ENCODE measurements at regions not wholly inside any gene's neighbourhood (a gene's known extent, or its start where the extent isn't known, plus 50 kb on each side); places are given as distances from the start of the nearest gene placed in this dataset.
"Not testable (repeated sequence)": the region's sequence is repeated elsewhere in the genome, so short reads cannot be mapped to it uniquely, and the experiment has no call there.

DNA sequence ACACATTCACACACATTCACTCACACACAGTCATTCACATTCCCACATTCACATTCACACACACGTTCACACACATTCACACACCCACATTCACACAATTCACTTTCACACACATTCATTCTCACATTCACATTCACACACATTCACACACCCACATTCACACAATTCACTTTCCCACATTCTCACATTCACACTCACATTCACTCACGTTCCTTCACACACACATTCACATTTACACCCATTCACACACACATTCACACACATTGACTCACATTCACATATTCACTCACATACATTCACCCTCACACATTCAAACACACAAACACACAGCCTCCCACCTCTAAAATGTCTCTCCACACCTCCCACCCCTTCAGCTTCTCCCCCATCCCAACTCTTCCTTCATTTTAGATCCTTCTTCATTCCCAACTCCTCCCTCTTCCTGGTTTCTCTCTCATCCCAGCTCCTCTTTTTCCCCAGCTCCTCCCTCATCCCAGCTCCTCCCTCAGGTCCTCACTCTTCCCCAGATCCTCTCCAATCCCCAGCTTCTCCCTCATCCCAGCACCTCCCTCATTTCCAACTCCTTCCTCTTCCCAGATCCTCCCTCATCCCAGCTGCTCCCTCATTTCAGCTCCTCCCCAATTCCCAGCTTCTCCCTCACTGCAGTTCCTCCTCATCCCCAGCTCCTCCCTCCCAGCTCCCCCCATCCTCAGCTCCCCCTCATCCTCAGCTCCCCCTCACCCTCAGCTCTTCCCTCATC is 111.0 kb downstream of the FAM53A start:
- DNase-seq (ENCODE audit: low read depth in 4 of 4, low spot score in 3 of 4) = no peak

DNA sequence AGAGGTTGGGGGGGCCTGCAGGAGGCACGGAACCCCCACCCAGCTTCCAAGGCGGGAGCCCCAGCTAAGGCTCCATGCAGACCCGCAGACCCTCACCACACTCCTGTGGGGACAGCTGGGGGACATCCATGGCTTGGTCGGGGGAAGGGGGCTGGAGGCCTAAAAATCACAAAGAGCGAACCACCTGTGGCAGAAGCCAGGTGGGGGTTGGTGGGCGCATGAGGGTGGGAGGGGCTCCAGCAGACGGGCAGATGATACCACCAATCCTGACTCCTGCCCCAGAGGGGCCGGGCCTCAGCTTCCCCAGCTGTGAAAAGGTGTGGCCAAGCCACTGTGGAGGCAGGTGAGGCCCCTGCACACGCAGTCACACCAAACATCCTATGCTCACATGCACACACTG is 111.6 kb downstream of the FAM53A start:
- DNase-seq (ENCODE audit: low read depth in 4 of 4, low spot score in 3 of 4) = no peak

DNA sequence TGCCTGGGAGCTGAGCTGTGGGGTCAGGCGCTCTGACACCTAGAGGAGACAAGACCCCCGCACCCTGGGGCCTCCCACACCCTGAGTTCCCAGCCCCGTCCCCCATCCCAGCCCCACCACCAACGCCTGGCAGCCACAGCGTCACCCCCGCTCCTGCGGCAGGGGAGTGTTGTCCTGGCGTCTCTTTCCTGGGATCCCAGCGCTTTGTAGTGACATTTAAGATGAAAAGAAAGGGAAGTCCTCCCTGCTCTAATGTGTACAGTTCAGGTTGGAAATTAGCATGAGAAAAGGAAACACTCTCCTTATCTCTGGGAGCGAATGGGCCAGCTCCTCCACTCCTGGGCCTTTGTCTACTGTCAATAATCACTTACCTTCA is 112.1 kb downstream of the FAM53A start:
- no peak for DNase-seq (ENCODE audit: low read depth in 4 of 4, low spot score in 3 of 4)

DNA sequence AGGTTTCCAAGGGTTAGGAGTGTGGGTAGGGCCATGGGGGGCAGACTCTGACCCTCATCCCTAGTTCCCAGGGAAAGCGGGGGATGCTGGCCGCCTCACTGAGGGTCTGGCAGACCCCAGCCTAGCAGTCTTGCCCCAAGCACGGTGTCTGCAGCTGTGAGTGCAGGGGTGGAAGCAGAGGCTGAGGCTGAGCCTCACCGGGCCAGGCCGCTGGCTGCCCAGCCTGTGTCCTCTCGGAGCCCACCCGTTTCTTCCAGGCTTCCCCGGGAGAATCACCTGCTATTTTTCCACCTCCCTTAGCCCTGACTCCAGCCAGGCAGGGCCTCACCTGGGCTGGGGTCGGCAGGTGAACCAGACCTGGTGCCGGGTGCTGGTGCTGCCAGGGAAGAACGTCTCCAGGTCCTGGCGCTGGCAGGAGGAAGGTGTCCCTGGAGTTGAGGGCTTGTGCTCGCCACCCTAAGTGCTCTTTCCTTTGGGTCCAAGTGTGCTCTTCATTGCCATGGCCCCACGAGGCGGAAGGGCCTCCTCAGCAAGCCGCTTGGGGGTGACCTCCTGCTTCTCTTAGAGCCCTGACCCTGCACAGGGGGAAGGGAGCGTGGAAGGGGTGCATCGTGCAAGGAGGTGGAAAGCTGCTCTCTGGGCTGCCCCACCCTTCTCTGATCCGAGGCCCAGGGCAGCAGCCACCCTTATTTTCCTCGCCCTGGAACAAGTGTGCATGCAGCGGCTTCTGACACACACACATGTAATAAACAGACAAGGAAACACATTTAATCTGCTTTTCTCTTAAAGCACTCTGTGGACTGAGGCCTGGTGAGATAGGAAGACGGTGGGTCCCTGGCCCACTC is 112.7 kb downstream of the FAM53A start:
- no peak for DNase-seq (ENCODE audit: low read depth in 4 of 4, low spot score in 3 of 4)

DNA sequence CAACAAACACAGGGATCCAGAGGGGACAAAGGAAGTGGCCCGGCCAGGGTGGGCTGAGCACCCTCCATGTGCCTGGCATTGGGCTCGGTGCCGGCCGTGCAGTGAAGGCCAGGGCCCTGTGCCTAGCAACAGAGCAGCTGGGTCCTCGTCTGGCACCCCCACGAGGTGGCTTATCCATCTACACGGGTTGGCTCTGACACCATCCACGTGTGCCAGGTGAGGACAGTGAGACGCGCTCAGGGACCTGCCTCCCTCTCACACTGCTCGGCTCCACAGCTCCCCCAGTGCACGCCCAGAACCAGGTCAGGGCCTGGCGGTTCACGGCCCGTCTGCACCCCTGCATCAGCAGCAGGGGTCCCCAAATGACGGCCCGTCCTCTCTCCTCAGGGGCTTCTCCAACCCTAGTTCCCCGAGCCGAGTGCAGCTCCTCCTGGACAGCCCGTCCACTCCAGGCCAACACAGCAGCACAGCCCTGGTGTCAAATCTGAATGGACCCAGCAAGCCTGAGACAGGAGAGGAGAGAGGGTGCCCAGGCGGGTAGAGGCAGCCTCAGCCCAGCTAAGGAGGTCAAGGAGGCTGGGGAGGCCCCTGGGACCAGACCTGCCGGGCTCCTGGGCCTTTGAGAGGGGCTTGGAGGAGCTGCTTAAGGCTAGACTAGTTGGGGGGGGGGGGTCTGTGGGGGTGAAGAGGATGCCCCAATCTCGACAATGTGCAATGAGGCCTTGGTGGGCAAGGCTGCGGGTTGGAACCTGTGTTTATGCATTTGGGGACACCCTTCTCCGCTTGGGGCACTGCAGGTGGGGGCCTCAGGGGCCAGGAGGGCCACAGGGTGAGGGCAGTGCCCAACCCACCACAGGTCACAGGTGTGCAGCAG is 113.6 kb downstream of the FAM53A start:
- no peak for DNase-seq (ENCODE audit: low read depth in 4 of 4, low spot score in 3 of 4)

DNA sequence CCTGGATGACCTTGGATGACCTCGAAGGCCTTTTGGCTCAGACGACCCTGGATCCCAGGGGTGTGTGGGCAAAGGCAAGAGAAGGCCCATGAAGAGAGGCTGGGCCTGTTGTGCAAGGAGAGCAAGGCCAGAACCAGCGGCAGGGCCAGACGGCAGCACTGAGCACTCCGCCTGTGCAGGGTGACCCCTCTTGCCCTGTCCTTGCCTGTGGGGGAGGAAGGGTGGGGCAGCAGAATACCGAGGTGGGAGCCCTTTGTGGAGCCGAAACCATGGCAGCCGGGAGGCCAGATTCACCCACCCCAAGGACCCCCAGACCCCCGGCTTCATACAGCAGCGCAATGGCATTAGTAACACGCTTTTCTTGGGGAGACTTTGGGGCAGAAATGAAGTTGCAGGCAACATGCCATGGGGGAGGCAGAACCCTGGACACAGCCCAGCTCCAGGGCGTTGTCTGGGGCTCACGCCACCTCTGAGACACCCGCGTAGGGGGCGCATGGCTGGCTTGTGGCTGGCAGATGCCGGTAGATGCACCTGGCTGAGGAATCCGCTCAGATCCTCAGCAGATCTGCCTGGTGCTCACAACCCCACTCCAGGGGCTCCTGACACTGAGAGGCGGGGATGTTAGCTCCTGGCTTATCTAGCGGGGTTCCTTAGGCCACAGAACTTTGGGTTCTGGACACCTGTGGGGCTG is 114.5 kb downstream of the FAM53A start:
- no peak for DNase-seq (ENCODE audit: low read depth in 4 of 4, low spot score in 3 of 4)

DNA sequence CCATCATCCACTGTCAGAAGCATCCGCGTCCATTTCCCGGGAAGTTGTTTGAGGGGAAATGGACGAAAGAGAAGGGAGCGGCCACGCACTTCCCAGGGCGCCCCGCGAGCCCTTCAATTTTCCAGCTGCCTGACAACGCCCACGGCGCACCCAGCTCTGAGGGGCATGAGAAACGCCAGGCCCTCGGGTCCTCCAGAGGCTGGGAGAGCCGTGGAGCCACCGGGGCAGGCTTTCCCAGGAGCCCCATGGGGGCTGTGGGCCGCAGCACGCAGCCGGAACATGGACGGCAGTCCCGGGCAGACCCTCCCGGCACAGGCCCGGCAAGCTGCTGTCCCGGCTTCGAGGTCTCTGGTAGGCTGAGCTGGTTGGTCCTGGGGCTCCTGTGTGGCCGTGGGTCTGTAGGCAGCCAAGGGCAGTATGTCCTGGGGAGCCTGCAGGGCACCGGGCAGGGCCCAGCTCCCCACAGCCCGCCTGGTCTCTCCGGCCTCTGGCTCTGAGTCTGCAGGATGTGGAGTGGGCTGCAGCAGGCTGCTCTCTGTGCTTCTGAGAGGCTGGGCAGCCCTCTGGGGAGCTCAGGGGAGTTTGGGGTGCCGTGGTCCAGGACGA is 115.2 kb downstream of the FAM53A start:
- no peak for DNase-seq (ENCODE audit: low read depth in 4 of 4, low spot score in 3 of 4)

DNA sequence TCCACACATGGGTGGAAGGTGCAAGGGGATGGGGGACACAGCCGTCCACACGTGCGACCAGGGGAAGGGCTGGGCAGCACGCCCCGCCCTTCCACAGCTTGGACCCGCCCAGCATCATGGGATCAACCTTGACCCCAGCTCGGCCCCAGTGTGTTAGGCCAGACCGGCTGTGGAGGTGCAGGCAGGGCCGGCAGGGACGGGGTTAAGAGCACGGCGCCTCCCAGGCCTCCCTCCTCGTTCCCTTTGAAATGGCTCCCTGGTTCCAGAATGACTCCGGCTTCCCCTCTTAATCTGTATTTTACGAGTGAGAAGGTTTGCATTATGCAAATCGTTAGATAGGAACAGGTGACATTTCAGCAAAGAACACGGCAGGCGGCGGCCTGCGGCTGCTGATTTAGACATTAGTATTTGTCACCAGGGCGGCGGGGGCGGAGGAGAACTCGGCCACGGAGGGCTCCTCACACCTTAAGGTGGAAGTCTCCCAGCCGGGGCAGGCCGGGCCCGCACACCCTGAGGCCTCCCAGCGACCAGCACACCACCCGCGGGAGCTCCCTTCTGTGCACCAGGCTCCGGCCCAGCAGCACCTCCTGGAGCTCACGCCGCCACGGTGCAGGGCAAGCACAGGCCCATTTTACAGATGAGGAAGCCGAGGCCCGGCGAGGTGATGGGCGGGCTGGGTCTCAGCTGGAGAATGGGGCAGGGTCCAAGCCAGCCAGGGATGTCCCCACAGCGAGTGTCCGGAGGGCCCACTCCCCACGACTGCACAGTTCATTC is 116.1 kb downstream of the FAM53A start:
- DNase-seq (ENCODE audit: low read depth in 4 of 4, low spot score in 3 of 4) = no peak

DNA sequence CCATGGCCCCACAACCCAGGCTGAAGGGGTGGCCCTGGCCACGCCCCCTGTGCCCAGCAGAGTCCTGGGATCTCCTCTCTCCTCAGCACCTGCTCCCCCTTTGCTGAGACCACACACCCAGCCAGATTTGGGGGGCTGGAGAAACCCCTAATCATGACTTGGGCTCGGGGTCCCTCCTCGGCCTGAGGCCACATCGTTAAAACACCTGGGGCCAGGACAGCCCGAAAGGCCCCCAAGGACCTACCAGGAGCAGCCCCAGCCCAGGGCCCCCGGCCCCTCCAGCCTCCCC is 116.7 kb downstream of the FAM53A start:
- no peak for DNase-seq (ENCODE audit: low read depth in 4 of 4, low spot score in 3 of 4)

DNA sequence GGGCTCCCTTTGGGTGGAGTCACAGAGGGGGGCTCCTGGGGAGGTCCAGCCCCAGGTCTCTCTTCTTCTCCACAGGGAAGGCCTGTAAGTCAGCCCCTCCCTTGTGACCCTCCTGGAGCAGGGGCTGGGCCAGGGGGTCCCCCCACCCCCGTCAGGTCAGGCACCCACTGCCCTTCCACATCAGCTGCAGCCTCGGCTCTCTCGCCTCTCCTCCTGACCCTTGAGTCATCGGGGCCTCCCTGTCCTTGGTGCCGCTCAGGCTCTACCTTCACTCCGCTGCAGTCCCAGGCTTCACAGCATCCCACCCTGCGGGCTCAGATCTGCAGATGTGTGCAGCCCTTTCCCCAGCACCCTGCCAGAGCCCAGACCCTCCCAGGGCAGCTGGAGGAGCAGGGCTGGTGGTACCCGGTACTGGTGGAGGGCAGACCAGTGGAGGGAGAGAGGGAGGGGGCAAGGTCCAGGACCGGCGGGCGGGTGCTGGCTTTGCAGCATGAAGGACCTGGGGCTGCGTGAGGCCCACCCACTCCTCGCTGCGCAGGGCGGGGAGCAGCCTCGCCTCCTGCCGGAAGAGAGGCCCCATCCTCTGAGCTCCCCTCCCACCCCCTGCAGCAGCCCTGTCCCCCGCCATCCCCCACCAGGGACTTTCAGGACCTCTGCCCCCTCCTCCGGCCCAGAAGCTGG is 117.1 kb downstream of the FAM53A start:
- no peak for DNase-seq (ENCODE audit: low read depth in 4 of 4, low spot score in 3 of 4)

DNA sequence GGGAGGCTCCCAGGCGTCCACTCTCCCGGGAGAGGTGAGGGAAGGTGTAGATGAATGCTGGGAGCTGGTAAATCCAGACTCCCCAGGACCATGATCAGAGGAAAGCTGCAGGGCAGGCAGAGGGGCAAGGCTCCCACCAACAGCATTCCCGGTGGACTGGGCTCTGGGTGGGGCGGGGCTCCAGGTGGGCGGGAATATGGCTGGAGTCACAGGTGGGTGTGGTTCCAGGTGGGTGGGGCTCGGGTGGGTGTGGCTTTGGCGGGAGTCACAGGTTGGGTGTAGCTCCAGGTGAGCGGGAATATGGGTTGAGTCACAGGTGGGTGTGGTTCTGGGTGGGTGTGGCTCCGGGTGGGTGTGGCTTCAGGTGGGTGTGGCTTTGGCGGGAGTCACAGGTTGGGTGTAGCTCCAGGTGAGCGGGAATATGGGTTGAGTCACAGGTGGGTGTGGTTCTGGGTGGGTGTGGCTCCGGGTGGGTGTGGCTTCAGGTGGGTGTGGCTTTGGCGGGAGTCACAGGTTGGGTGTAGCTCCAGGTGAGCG is 117.7 kb downstream of the FAM53A start:
- DNase-seq (ENCODE audit: low read depth in 4 of 4, low spot score in 3 of 4) = not testable (repeated sequence)

DNA sequence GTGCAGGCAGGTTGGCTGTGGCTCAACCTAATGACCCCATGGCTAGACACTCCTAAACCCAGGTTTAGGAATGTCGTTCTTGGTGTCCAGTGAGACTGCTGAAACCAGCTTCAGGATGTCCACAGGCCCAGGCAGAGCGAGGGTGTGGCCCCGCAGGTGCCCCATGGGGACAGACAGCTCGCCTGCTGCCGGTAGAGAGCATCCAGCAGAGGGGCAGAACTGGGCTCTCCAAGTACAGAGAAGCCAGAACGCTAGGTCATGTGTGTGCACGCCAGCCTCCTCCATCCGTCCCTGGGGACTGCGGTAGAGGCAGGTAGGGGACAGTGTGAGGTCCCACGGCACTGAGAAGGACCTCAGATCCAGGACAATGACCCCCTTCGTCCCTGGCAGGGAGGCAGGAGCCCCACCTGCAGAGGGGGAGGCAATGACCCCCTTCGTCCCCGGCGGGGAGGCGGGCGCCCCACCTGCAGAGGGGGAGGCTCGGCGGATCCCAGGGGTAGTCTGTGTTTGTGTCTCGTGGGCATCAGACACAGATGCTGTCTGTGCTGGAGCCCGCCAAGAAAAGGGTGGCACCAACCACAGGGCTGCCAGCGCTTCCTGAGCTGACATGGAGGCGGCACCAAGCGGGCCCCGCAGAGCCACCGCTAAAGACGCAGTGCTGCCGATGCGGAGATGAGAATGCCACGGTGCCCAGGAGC is 118.4 kb downstream of the FAM53A start:
- DNase-seq (ENCODE audit: low read depth in 4 of 4, low spot score in 3 of 4) = no peak

DNA sequence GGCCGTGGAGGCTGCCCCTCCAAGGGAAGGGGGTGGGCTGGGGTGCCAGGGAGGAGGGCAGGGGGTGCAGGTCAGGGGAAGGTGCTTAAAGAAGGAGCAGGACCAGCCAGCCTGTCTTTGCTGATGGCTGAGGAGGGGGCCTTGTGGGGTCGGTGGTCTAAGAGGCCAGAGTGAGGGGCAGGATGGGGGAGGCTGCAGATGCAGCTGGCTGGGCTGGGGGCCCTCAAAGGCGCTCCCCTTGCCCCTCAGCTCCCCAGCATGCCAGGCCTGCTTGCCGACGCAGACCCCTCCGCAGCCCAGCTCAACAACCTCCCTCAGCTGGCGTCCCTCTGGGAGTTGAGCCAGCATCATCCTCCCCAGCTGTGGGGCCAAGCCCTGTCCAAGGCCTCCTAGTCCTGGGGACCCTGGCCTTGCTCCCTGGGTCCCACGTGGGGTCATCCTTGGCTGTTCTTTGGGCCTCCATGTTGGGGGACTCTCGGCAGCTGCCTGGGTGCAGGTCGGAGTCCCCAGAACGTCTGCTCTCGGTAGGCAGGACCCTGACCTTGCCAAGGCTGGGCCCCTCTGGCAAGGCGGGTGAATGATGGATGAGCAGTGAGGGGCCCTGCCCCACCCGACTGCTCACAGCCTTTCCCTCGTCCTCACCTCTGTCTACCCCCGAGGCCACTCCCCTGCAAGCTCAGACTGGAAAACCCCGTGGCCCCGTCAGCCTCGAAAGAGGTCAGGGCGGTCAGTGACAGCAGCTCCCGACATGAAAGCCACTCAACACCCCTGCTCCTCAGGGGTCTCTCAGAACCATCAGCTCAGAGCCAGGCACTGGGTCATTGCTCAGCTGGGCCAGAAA is 119.4 kb downstream of the FAM53A start:
- no peak for DNase-seq (ENCODE audit: low read depth in 4 of 4, low spot score in 3 of 4)

DNA sequence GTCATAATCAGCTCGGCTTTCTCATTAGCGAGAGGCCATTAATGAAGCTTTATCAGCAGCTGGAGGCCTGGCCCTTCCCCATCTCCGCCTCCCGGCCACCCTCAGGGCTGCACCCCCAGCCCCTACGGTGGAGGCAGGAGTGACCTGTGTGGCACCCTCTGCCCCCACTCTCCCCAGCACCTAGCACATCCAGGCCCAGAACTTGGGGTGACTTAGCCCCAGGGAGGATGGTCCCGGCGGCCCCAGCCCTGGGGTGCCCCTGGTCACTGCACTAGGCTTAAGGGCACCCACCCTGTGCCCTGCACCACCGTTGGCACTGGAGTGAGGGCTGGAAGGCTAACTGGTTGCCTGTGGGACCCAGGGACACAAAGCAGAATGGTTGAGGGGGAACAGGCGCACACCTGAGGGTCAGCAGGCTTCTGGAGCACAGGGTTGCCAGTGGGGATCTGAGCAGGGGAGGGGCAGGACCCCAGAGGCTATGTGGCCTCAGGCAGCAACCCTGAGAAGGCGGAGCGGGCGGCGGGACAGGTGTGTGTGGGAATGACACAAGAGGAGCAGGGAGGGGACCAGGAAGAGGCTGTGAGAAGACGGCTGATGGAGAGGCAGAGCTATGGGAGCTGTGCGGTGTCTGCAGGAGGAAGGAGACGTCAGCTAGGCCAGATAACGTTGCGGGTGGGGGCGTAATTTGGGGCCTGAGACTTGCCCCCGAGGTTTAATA is 120.2 kb downstream of the FAM53A start:
- no peak for DNase-seq (ENCODE audit: low read depth in 4 of 4, low spot score in 3 of 4)

DNA sequence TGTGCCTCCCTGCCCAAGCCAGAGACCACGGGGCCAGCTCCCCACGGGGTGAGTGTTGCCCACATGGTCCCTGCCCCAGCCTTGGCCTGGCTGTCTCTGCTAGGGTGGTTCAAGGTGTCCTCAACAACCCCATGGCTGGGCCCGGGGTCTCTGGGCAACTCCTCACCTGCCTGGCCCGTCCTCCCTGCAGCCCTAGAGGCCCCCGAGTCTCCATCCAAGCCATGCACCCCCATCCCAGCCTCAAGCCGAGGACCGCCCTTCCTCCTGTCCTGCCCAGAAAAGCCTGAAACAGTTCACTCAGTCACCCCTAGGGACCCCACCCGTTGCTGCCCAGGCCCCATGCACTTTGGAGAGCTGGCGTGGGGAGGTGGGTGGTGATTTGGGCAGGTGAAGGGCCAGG is 120.9 kb downstream of the FAM53A start:
- no peak for DNase-seq (ENCODE audit: low read depth in 4 of 4, low spot score in 3 of 4)

DNA sequence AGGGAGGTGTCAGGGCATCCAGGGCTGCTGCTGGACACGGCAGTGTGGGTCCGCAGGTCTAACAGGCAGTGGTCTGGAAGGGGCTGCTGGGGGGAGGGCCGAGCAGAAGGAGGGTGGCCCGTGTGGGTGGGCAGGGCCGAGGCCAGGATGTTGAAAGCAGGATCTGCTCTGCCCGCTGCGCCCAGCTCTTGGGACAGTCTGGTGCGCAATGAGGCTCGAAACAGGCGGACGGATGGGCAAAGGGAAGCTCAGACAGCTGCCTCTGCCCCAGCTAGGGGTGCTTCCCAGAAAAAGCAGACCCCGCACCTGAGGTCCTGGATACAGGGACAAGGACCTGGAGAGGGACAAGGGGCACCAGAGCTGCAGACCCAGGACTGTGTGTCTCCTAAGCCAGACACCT is 121.3 kb downstream of the FAM53A start:
- no peak for DNase-seq (ENCODE audit: low read depth in 4 of 4, low spot score in 3 of 4)

DNA sequence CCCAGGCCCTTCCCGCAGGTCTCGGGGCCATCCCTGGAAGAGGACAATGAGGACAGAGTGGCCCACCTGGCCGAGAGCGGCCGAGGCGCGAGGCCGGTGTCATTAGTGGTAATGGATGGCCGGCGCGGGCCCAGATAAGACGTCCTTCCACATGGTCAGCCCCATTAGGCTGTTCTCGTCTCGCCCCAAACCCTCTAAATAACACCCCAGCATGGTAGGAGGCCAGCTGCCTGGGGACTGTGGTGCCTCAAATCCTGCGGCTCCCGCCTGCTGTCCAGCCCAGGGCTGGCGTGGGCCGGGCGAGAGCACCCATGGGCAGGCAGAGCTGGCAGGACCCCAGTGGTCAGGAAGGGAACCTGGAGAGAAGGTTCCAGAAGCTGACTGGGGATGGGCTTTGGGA is 121.7 kb downstream of the FAM53A start:
- no peak for DNase-seq (ENCODE audit: low read depth in 4 of 4, low spot score in 3 of 4)

All from left renal pelvis (tissue), 4 donors.